Skeletal muscle satellite cell (primary cell): ENCODE measurements at regions not wholly inside any gene's neighbourhood (a gene's known extent, or its start where the extent isn't known, plus 50 kb on each side); places are given as distances from the start of the nearest gene placed in this dataset.

ENCODE experiments used
- H3K27me3 ChIP-seq: 2 replicates; pipeline ENCODE4 v1.7.0; 2013; ENCODE audit warnings: low read length; ENCODE audit not compliant: control insufficient read depth, insufficient read depth
- H3K36me3 ChIP-seq: 2 replicates; pipeline ENCODE4 v1.7.0; 2013; ENCODE audit warnings: mild to moderate bottlenecking, control low read depth, low read length; ENCODE audit not compliant: insufficient read depth
- H3K4me1 ChIP-seq: 2 replicates; pipeline ENCODE4 v1.7.0; 2013; ENCODE audit warnings: low read length; ENCODE audit not compliant: control insufficient read depth, insufficient read depth
- H3K4me2 ChIP-seq: 2 replicates; pipeline ENCODE4 v1.7.0; 2013; ENCODE audit warnings: mild to moderate bottlenecking, low read length
- H3K4me3 ChIP-seq: 2 replicates; pipeline ENCODE4 v1.7.0; 2013; ENCODE audit warnings: low read length
- H3K9ac ChIP-seq: 2 replicates; pipeline ENCODE4 v1.7.0; 2013; ENCODE audit warnings: mild to moderate bottlenecking, low read depth, low read length, moderate library complexity
- H3K9me3 ChIP-seq: replicated peaks from 2 replicates; pipeline ENCODE4 v1.7.0; 2013; ENCODE audit warnings: mild to moderate bottlenecking, control low read depth, low read length

GRCh38 chr7:80372415-80372814, 139.4 kb downstream of the GNAT3 start:
- Histone ChIP-seq H3K4me3 (no peak overlapping the region), H3K27me3 (no peaks in the 10 kb centered on the region), H3K4me1 (peaks cover 7% of the 10 kb centered on the region), H3K9me3 (no peaks in the 10 kb centered on the region), H3K4me2 (no peak overlapping the region), H3K9ac (no peak overlapping the region), H3K36me3 (no peaks in the 10 kb centered on the region)

- no peak overlapping the region for H3K4me2 ChIP-seq
- no peaks in the 10 kb centered on the region for H3K36me3 ChIP-seq
- no peaks in the 10 kb centered on the region for H3K27me3 ChIP-seq
- H3K9me3 ChIP-seq, result no peaks in the 10 kb centered on the region
- H3K9ac ChIP-seq, result no peak overlapping the region
- H3K4me3 ChIP-seq, result no peak overlapping the region
- H3K4me1 ChIP-seq, result peaks cover 7% of the 10 kb centered on the region
Measured at GRCh38 chr7:80370587-80370986, 141.3 kb downstream of the GNAT3 start.

GRCh38 chr7:80369321-80369720, 142.5 kb downstream of the GNAT3 start:
- no peaks in the 10 kb centered on the region for H3K27me3 ChIP-seq
- H3K36me3 ChIP-seq, result no peaks in the 10 kb centered on the region
- H3K4me2 ChIP-seq, result no peak overlapping the region
- H3K4me3 ChIP-seq, result no peak overlapping the region
- peaks cover 7% of the 10 kb centered on the region for H3K4me1 ChIP-seq
- no peak overlapping the region for H3K9ac ChIP-seq
- H3K9me3 ChIP-seq, result no peaks in the 10 kb centered on the region

- Histone ChIP-seq H3K9me3 (no peaks in the 10 kb centered on the region), H3K27me3 (no peaks in the 10 kb centered on the region), H3K4me2 (no peak overlapping the region), H3K4me3 (no peak overlapping the region), H3K4me1 (peaks cover 15% of the 10 kb centered on the region), H3K36me3 (no peaks in the 10 kb centered on the region), H3K9ac (no peak overlapping the region)
Measured at GRCh38 chr7:80362677-80363076, 149.2 kb downstream of the GNAT3 start.

GRCh38 chr7:80362010-80362618, 149.8 kb downstream of the GNAT3 start:
- H3K4me1 ChIP-seq, result peaks cover 15% of the 10 kb centered on the region
- no peaks in the 10 kb centered on the region for H3K36me3 ChIP-seq
- H3K9ac ChIP-seq, result no peak overlapping the region
- no peak overlapping the region for H3K4me2 ChIP-seq
- H3K9me3 ChIP-seq, result no peaks in the 10 kb centered on the region
- no peak overlapping the region for H3K4me3 ChIP-seq
- no peaks in the 10 kb centered on the region for H3K27me3 ChIP-seq

GRCh38 chr7:80359476-80359875, 152.4 kb downstream of the GNAT3 start:
- Histone ChIP-seq H3K36me3 (no peaks in the 10 kb centered on the region), H3K9me3 (no peaks in the 10 kb centered on the region), H3K9ac (no peak overlapping the region), H3K4me3 (no peak overlapping the region), H3K4me2 (no peak overlapping the region), H3K27me3 (no peaks in the 10 kb centered on the region), H3K4me1 (peaks cover 15% of the 10 kb centered on the region)

GRCh38 chr7:80359029-80359428, 152.8 kb downstream of the GNAT3 start:
- Histone ChIP-seq H3K27me3 (no peaks in the 10 kb centered on the region), H3K4me2 (no peak overlapping the region), H3K4me1 (peaks cover 15% of the 10 kb centered on the region), H3K36me3 (no peaks in the 10 kb centered on the region), H3K9me3 (no peaks in the 10 kb centered on the region), H3K4me3 (no peak overlapping the region), H3K9ac (no peak overlapping the region)

- Histone ChIP-seq H3K4me2 (no peak overlapping the region), H3K4me3 (no peak overlapping the region), H3K9me3 (no peaks in the 10 kb centered on the region), H3K27me3 (no peaks in the 10 kb centered on the region), H3K36me3 (no peaks in the 10 kb centered on the region), H3K4me1 (peaks cover 8% of the 10 kb centered on the region), H3K9ac (no peak overlapping the region)
Measured at GRCh38 chr7:80357530-80357929, 154.3 kb downstream of the GNAT3 start.

GRCh38 chr7:80350430-80350829, 161.4 kb downstream of the GNAT3 start:
- H3K9ac ChIP-seq, result no peak overlapping the region
- H3K9me3 ChIP-seq, result no peaks in the 10 kb centered on the region
- H3K4me2 ChIP-seq, result no peak overlapping the region
- no peaks in the 10 kb centered on the region for H3K36me3 ChIP-seq
- H3K4me3 ChIP-seq, result no peak overlapping the region
- H3K4me1 ChIP-seq, result peaks cover 4% of the 10 kb centered on the region
- H3K27me3 ChIP-seq, result no peaks in the 10 kb centered on the region

GRCh38 chr7:80348223-80348622, 163.6 kb downstream of the GNAT3 start:
- H3K27me3 ChIP-seq, result no peaks in the 10 kb centered on the region
- H3K36me3 ChIP-seq, result no peaks in the 10 kb centered on the region
- no peak overlapping the region for H3K9ac ChIP-seq
- H3K4me1 ChIP-seq, result peaks cover 4% of the 10 kb centered on the region
- no peak overlapping the region for H3K4me2 ChIP-seq
- H3K9me3 ChIP-seq, result no peaks in the 10 kb centered on the region
- H3K4me3 ChIP-seq, result no peak overlapping the region

GRCh38 chr7:80347173-80347572, 164.7 kb downstream of the GNAT3 start:
- Histone ChIP-seq H3K4me2 (no peak overlapping the region), H3K27me3 (no peaks in the 10 kb centered on the region), H3K9me3 (no peaks in the 10 kb centered on the region), H3K9ac (no peak overlapping the region), H3K36me3 (no peaks in the 10 kb centered on the region), H3K4me1 (peaks cover 4% of the 10 kb centered on the region), H3K4me3 (no peak overlapping the region)

- Histone ChIP-seq H3K9ac (no peak overlapping the region), H3K4me3 (no peak overlapping the region), H3K4me2 (no peak overlapping the region), H3K9me3 (no peaks in the 10 kb centered on the region), H3K27me3 (no peaks in the 10 kb centered on the region), H3K4me1 (peaks cover 4% of the 10 kb centered on the region), H3K36me3 (no peaks in the 10 kb centered on the region)
Measured at GRCh38 chr7:80346704-80347103, 165.2 kb downstream of the GNAT3 start.
